HCT116 (cell line): ENCODE measurements at regions not wholly inside any gene's neighbourhood (a gene's known extent, or its start where the extent isn't known, plus 50 kb on each side); places are given as distances from the start of the nearest gene placed in this dataset.

ENCODE experiments used
- ATAC-seq: fragments of 200-7000 bp; cut with Tn5 transposase; 2 replicates; pipeline ENCODE4 v1.9.1; 2020; ENCODE audit warnings: mild to moderate bottlenecking, moderate library complexity
- BruUV-seq: library from RNA; stranded (reverse); fragments of 400-500 nt; replicated peaks from 2 replicates; lab custom pipeline; 2021; lab: Mats Ljungman, UMichigan
- CTCF ChIA-PET: fragments of 300-600 bp; sonication (Branson Sonifier 250); formaldehyde crosslinking; loops from one replicate; lab custom pipeline; 2021; ENCODE audit warnings: antibody characterized with exemption; lab: Charles Lee
- POLR2A ChIA-PET: fragments of 300-600, 350-600 bp; sonication (Branson Sonifier 250); formaldehyde crosslinking; loops from one replicate; lab custom pipeline; 2021; ENCODE audit warnings: antibody characterized with exemption; lab: Charles Lee
- RAD21 ChIA-PET, 2 experiments: fragments of 300-600 bp; sonication (Branson Sonifier 250); formaldehyde crosslinking; loops; one replicate each; lab custom pipeline; 2023; ENCODE audit warnings: low total read pairs in 2 of 2; ENCODE audit not compliant: uncharacterized antibody in 2 of 2, unreplicated experiment in 2 of 2, low non-redundant PET in 1 of 2; lab: Charles Lee
- DNase-seq: peaks from one replicate; pipeline ENCODE4 v3.0.0-alpha.2; 2010; ENCODE audit warnings: low read depth, low spot score
- H2AFZ ChIP-seq: fragments of 200-600 bp; shearing (Covaris generic), sonication (generic); 2 replicates; pipeline ENCODE4 v1.6.1; 2017; ENCODE audit warnings: low read depth, mixed run types, mixed read lengths, antibody characterized with exemption, low read length; ENCODE audit not compliant: poor library complexity, severe bottlenecking
- H3K27ac ChIP-seq: 2 replicates; pipeline ENCODE4 v1.5.1; 2012; ENCODE audit warnings: low read depth, low read length
- H3K27me3 ChIP-seq: fragments of 200-600 bp; sonication (generic); 2 replicates; pipeline ENCODE4 v1.6.1; 2016; ENCODE audit warnings: mixed run types, low read length, mixed read lengths; ENCODE audit not compliant: insufficient read depth
- H3K36me3 ChIP-seq, 2 experiments: fragments of 200-500 bp in 1 of 2; fragments of 200-600 bp in 1 of 2; sonication (Bioruptor generic) in 1 of 2; sonication (generic) in 1 of 2; 2 replicates each; pipeline versions ENCODE4 v1.5.1 to v1.6.1; 2014 to 2016; ENCODE audit warnings: low read length in 2 of 2, inconsistent platforms in 1 of 2, mixed read lengths in 1 of 2, mixed run types in 1 of 2; ENCODE audit not compliant: insufficient read depth in 2 of 2, control insufficient read depth in 1 of 2
- H3K4me1 ChIP-seq, 2 experiments: fragments of 200-600 bp in 1 of 2; sonication (generic) in 1 of 2; 2 replicates each; pipeline versions ENCODE4 v1.5.1 to v1.6.1; 2012 to 2017; ENCODE audit warnings: low read length in 2 of 2, inconsistent platforms in 1 of 2, mild to moderate bottlenecking in 1 of 2, mixed read lengths in 1 of 2, mixed run types in 1 of 2, moderate library complexity in 1 of 2; ENCODE audit not compliant: insufficient read depth in 2 of 2, control insufficient read depth in 1 of 2
- H3K4me2 ChIP-seq: fragments of 200-600 bp; sonication (generic); 2 replicates; pipeline ENCODE4 v1.6.1; 2017; ENCODE audit warnings: mixed run types, low read length, mixed read lengths
- H3K4me3 ChIP-seq, 2 experiments: fragments of 200-600 bp in 1 of 2; sonication (generic) in 1 of 2; replicated peaks in 1 of 2; 2 replicates each; pipeline ENCODE4 v1.5.1; 2011 to 2016; ENCODE audit warnings: low read length in 2 of 2, control low read depth in 1 of 2, low read depth in 1 of 2, mild to moderate bottlenecking in 1 of 2, mixed read lengths in 1 of 2, mixed run types in 1 of 2
- H3K79me2 ChIP-seq: fragments of 200-600 bp; sonication (generic); 2 replicates; pipeline ENCODE4 v1.6.1; 2017; ENCODE audit warnings: mild to moderate bottlenecking, mixed run types, low read length, moderate library complexity, mixed read lengths; ENCODE audit not compliant: insufficient read depth
- H3K9ac ChIP-seq: fragments of 200-600 bp; sonication (generic); 2 replicates; pipeline ENCODE4 v1.6.1; 2016; ENCODE audit warnings: low read length, mixed read lengths
- H3K9me2 ChIP-seq: fragments of 200-600 bp; sonication (generic), shearing (Covaris generic); 2 replicates; pipeline ENCODE4 v1.6.1; 2017; ENCODE audit warnings: mixed run types, mild to moderate bottlenecking, moderate library complexity; ENCODE audit not compliant: insufficient read depth
- H3K9me3 ChIP-seq, 2 experiments: fragments of 200-500 bp in 1 of 2; fragments of 200-600 bp in 1 of 2; sonication (Bioruptor generic) in 1 of 2; sonication (generic) in 1 of 2; 2 replicates each; pipeline ENCODE4 v1.6.1; 2014 to 2017; ENCODE audit warnings: low read length in 2 of 2, mixed read lengths in 2 of 2, inconsistent platforms in 1 of 2, low read depth in 1 of 2, mild to moderate bottlenecking in 1 of 2, mixed run types in 1 of 2, moderate library complexity in 1 of 2; ENCODE audit not compliant: control insufficient read depth in 1 of 2, insufficient read depth in 1 of 2
- H4K20me1 ChIP-seq: fragments of 200-600 bp; sonication (generic), shearing (Covaris generic); 2 replicates; pipeline ENCODE4 v1.6.1; 2017; ENCODE audit warnings: mixed run types, mild to moderate bottlenecking, moderate library complexity; ENCODE audit not compliant: insufficient read depth
- CBX3 ChIP-seq: IDR thresholded peaks from 2 replicates; pipeline ENCODE4 v1.6.1; 2012; ENCODE audit warnings: low read depth
- EZH2 ChIP-seq: fragments of 200-600 bp; sonication (generic); IDR thresholded peaks from 2 replicates; pipeline ENCODE4 v1.6.1; 2017; ENCODE audit warnings: antibody characterized with exemption, mixed run types
- SIN3A ChIP-seq: IDR thresholded peaks from 2 replicates; pipeline ENCODE4 v1.6.1; 2012; ENCODE audit warnings: low read depth
- ZFX ChIP-seq: fragments of 450-650 bp; IDR thresholded peaks from 2 replicates; pipeline ENCODE4 v1.6.1; 2017
- ZNF274 ChIP-seq: fragments of 200-500 bp; sonication (Bioruptor generic); IDR thresholded peaks from 2 replicates; pipeline ENCODE4 v1.6.1; 2014; ENCODE audit warnings: mild to moderate bottlenecking, low read depth, low read length, inconsistent platforms
- intact Hi-C: fragments of 100-400 bp; cut with micrococcal nuclease; formaldehyde crosslinking; loops from 2 replicates; pipeline ENCODE4 v1.10.0; 2022
- TF ChIP-seq, protein P1 (sequence below): IDR thresholded peaks from 2 replicates; pipeline ENCODE4 v1.6.1; 2012; ENCODE audit warnings: low read depth
- TF ChIP-seq, protein P2 (sequence below): IDR thresholded peaks from 2 replicates; pipeline ENCODE4 v1.6.1; 2012
- TF ChIP-seq, protein P3 (sequence below), 3 experiments: fragments of 200-600 bp in 1 of 3; sonication (generic) in 1 of 3; IDR thresholded peaks in 2 of 3; conservative IDR thresholded peaks in 1 of 3; 2 replicates each; pipeline ENCODE4 v1.5.1; 2012 to 2017; ENCODE audit warnings: low read depth in 2 of 3, low read length in 2 of 3, antibody characterized with exemption in 1 of 3, borderline replicate concordance in 1 of 3, control low read depth in 1 of 3, mild to moderate bottlenecking in 1 of 3, mixed read lengths in 1 of 3, mixed run types in 1 of 3, moderate library complexity in 1 of 3; ENCODE audit not compliant: insufficient read depth in 1 of 3

DNA sequence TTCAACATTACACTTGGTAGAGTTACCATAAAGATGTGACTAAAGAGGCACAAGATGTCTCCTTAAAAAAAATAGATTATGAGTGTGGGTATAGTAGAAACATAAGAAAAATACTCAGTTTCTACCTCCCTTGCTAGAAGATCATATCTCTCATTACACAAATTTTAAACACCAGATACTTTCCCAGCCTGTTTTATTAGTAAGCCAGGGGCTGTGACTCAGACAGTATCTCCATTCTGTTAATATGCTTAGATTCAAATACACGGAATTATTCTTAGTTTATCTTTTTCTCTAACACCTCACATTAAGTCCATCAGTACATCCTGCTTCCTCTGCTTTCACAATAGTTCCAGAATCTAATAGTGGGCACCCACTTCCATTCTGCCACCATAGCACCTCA, 561.8 kb upstream of the ADAMTS5 start:
- DNase-seq (no peak), ATAC-seq (no peak)
- no TSS peak for BruUV-seq
- peaks cover 9 to 29% of the 10 kb centered on the region in 2 experiments; a peak in 2 of 4 replicates for H3K9me3 ChIP-seq
- H3K9ac ChIP-seq, result no peak overlapping the region
- ChIA-PET POLR2A (no interaction called here), RAD21 (no interaction called here), CTCF (no interaction called here)
- no peaks in the 10 kb centered on the region for H3K79me2 ChIP-seq
- H3K27ac ChIP-seq, result no peak overlapping the region
- intact Hi-C loops, result no loop called here
- H3K9me2 ChIP-seq, result no peaks in the 10 kb centered on the region
- H2AFZ ChIP-seq, result no peak overlapping the region
- H3K36me3 ChIP-seq, result no peaks in the 10 kb centered on the region
- no peak overlapping the region for H3K4me3 ChIP-seq
- TF ChIP-seq, protein P1, sequence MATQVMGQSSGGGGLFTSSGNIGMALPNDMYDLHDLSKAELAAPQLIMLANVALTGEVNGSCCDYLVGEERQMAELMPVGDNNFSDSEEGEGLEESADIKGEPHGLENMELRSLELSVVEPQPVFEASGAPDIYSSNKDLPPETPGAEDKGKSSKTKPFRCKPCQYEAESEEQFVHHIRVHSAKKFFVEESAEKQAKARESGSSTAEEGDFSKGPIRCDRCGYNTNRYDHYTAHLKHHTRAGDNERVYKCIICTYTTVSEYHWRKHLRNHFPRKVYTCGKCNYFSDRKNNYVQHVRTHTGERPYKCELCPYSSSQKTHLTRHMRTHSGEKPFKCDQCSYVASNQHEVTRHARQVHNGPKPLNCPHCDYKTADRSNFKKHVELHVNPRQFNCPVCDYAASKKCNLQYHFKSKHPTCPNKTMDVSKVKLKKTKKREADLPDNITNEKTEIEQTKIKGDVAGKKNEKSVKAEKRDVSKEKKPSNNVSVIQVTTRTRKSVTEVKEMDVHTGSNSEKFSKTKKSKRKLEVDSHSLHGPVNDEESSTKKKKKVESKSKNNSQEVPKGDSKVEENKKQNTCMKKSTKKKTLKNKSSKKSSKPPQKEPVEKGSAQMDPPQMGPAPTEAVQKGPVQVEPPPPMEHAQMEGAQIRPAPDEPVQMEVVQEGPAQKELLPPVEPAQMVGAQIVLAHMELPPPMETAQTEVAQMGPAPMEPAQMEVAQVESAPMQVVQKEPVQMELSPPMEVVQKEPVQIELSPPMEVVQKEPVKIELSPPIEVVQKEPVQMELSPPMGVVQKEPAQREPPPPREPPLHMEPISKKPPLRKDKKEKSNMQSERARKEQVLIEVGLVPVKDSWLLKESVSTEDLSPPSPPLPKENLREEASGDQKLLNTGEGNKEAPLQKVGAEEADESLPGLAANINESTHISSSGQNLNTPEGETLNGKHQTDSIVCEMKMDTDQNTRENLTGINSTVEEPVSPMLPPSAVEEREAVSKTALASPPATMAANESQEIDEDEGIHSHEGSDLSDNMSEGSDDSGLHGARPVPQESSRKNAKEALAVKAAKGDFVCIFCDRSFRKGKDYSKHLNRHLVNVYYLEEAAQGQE, result no peak
- TF ChIP-seq ZFX (no peak), EZH2 (no peak), ZNF274 (no peak), SIN3A (no peak), CBX3 (no peak)
- TF ChIP-seq, protein P2, sequence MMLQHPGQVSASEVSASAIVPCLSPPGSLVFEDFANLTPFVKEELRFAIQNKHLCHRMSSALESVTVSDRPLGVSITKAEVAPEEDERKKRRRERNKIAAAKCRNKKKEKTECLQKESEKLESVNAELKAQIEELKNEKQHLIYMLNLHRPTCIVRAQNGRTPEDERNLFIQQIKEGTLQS, result no peak
- TF ChIP-seq, protein P3, sequence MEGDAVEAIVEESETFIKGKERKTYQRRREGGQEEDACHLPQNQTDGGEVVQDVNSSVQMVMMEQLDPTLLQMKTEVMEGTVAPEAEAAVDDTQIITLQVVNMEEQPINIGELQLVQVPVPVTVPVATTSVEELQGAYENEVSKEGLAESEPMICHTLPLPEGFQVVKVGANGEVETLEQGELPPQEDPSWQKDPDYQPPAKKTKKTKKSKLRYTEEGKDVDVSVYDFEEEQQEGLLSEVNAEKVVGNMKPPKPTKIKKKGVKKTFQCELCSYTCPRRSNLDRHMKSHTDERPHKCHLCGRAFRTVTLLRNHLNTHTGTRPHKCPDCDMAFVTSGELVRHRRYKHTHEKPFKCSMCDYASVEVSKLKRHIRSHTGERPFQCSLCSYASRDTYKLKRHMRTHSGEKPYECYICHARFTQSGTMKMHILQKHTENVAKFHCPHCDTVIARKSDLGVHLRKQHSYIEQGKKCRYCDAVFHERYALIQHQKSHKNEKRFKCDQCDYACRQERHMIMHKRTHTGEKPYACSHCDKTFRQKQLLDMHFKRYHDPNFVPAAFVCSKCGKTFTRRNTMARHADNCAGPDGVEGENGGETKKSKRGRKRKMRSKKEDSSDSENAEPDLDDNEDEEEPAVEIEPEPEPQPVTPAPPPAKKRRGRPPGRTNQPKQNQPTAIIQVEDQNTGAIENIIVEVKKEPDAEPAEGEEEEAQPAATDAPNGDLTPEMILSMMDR (IDR thresholded peaks at IDR 0.05 in 2 of 3, conservative IDR thresholded peaks at IDR 0.05 in 1 of 3; ENCODE audit: borderline replicate concordance in 1 of 3, insufficient read depth in 1 of 3, low read depth in 2 of 3, low read length in 2 of 3), result no peak
- no peak overlapping the region for H3K4me2 ChIP-seq
- no peaks in the 10 kb centered on the region for H3K27me3 ChIP-seq
- no peaks in the 10 kb centered on the region for H3K4me1 ChIP-seq
- H4K20me1 ChIP-seq, result no peaks in the 10 kb centered on the region
